GM19438 (cell line): ENCODE measurements at regions not wholly inside any gene's neighbourhood (a gene's known extent, or its start where the extent isn't known, plus 50 kb on each side); places are given as distances from the start of the nearest gene placed in this dataset.
"Not testable (repeated sequence)": the region's sequence is repeated elsewhere in the genome, so short reads cannot be mapped to it uniquely, and the experiment has no call there.

ENCODE experiments used
- ATAC-seq: cut with Tn5 transposase; IDR thresholded peaks from one replicate; pipeline ENCODE4 v1.9.1; 2021; ENCODE audit warnings: low read depth; ENCODE audit not compliant: unreplicated experiment

DNA sequence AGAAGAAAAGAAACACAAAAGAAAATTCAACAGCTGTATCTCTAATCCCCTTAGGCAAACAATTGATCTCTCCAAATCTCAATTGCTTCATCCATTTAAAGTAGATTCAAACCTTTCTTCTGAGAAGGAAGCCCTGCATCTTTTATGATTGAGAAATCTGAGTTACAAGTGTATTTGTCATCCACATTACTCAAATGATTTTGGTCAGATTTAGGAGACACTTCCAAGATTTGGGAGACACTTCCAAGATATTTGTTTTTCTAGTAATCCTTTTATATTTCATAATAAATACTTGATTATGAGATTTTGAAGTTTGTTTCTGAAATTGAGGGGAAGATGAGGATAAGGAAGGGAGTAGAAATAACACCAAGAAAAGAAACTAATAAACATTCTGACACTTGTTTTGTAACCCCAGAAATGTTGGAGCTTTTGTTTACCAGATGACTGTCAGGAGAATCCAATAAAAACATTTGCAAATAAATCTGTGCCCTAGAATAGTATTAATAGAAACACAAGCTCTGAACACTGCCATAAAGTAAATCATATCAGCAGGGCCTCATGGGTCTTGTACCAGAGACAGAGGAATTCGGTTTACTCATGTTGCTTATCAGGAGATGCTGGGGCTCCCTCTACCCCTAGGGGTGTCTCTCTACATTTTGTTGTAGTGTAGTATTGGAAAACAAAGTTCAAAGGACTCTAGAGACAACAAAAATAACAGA, 314.3 kb upstream of the NT5E start:
- ATAC-seq: no peak

GRCh38 chr6:85134172-85134571, 315.7 kb upstream of the NT5E start:
- no peak for ATAC-seq

- ATAC-seq: no peak
These were observed 317.8 kb upstream of the NT5E start for GRCh38 chr6:85132091-85132490.

DNA sequence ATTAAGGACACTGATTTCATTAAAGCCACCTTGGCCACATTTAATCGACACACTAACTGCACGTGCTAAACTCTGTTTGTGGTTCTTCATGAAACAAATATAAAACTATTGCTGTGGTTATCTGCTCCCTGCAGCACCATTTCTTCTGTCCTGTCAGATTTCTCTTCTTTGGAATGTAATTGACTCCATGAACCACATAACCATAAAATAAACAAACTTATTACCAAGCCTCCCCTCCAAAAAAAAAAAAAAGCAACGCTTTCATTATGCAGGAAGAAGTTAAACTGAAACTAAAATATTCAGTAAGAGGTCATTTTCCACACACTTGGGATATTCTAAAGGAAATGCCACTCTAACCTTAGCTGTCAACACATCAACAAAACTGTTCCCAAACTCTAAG, 319.1 kb upstream of the NT5E start:
- no peak for ATAC-seq

GRCh38 chr6:85129881-85130280, 320.0 kb upstream of the NT5E start:
- ATAC-seq: no peak

- ATAC-seq: no peak
These were observed 321.1 kb upstream of the NT5E start for GRCh38 chr6:85128781-85129180.

DNA sequence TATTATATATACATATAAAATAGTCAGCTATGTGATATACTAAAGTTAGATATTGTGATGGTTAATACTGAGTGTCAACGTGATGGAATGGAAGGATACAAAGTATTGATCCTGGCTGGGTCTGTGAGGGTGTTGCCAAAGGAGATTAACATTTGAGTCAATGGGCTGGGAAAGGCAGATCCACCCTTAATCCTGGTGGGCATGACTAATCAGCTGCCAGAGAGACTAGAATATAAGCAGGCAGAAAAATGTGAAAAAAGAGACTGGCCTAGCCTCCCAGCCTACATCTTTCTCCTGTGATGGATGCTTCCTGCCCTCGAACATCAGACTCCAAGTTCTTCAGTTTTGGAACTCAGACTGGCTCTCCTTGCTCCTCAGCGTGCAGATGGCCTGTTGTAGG, 321.6 kb upstream of the NT5E start:
- ATAC-seq: not testable (repeated sequence)

DNA sequence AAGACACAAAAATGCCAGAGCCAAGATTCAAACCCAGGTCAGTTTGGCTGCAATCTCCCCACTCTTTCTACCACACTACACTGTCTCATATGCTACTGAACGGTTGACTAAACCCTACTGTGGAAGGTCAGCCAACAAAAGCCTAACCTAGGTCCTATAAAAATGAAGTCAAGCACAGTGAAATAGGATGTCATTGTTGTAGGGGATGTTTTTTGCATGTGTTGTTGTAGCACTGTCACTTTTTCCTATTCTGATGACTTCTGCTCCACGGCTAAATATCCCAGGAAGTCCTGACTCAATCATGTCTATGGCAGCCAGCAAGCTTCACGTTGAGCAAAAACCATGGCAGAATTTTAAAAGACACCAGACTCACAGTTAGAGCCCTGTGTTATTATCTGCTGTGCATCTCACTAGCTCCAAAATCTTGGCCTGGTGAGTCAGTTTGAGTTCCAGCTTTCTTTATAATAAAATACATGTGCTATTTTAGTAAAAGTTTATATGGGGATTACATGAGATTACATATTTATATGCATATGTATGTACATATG, 322.1 kb upstream of the NT5E start:
- ATAC-seq: no peak

GRCh38 chr6:85127168-85127498, 322.8 kb upstream of the NT5E start:
- ATAC-seq: no peak

GRCh38 chr6:85126485-85127167, 323.3 kb upstream of the NT5E start:
- ATAC-seq: no peak

- ATAC-seq: no peak
These were observed 324.4 kb upstream of the NT5E start for GRCh38 chr6:85125526-85125925.

GRCh38 chr6:85124472-85125354, 325.2 kb upstream of the NT5E start:
- no peak for ATAC-seq

DNA sequence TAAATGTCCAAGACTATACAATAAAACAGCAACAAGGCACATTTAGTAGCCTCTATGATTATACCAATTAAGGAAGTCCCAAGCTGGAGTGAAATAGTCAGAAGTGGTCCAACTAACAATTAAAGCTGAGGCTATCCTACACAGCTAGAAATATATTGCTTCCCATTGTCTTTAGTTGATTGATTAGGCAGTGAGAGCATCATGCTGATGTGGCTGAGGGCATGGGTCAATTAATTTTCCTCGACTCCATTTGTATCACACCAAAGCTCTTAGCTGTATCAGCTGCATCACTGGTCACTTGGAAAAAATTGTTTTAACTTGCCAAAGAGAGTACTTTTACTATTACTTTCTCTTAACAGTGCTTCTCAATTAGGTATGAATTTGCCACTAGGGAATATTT, 328.7 kb upstream of the NT5E start:
- ATAC-seq: no peak

- ATAC-seq: no peak
These were observed 331.1 kb upstream of the NT5E start for GRCh38 chr6:85118652-85119235.

DNA sequence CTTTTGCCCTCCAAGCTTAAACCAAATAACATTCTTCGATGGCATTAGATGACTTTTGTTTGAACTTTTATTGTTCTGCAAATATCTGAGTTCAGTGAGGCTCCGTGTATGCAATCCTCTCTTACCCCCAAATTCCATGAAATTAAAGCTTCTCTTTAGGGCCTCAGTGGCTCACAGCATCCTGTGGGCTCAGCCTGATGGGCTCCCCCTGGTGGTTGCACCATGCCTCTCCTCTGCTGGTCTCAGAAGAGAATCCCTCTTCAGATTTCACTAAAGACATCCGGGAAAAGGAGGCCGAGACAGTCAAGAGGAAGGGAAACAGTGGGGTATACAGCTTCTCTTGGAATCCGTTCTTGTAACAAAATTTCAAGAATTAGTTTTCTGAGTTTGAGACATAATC, 331.6 kb upstream of the NT5E start:
- ATAC-seq: no peak

DNA sequence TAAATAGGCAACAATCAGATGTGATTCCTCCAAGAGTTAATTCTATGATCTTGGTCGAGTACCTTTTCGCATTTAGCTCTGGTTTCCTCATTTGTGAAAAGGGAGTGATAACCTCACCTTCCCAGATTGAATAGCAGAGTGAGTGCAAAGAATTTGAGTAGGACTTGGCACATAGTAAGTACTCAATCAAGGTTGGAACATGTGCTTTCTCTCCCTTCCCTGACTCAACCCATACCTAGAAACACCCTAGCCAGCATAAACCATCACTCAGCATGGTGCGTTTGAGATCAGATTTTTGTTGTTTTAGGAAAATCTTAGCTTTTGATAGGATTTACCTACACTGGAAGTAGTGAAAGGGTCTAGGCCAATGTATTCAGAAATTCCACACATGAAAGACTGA, 333.4 kb upstream of the NT5E start:
- no peak for ATAC-seq

GRCh38 chr6:85115876-85116275, 334.0 kb upstream of the NT5E start:
- no peak for ATAC-seq

DNA sequence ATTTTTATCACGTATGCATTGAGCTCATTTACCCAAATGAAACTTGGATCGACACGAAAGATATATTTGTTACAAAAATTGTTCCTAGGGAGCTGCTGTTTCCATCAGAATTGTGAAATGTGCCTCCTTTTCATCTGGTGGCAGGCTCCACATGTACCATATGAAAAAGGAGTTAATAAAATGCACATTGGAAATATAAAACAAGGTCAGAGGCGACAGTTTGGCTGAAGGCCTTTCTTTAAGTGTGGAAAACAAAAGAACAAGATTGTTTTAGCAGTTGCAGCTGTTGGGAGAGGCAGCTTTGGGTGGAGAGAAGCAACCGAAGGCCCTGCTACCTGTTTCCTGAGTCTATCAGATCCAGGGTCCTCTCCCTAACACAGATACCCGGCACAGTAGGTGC, 334.5 kb upstream of the NT5E start:
- ATAC-seq: no peak

- no peak for ATAC-seq
These were observed 335.3 kb upstream of the NT5E start for GRCh38 chr6:85114581-85114935.

GRCh38 chr6:85113934-85114580, 335.8 kb upstream of the NT5E start:
- ATAC-seq: no peak

DNA sequence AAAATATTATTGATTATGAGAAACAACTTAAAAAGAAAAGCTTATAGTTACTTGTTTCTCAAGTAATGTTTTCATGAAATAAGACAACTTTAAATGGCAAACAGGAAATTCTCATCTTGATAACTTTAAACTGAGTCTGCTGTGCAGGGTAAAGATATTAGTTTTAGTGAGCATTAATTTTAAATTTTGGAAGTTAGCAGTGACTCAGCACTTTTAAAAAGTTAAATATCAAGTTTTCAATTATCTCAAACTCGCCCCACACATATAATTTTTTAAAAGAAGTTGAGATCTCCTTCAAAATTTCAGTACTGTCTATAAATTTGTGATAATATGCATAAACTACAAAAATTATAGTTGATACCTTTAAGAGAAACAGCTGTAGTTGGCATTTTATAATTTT, 337.3 kb upstream of the NT5E start:
- no peak for ATAC-seq
